HG02840 (cell line): ENCODE measurements at regions not wholly inside any gene's neighbourhood (a gene's known extent, or its start where the extent isn't known, plus 50 kb on each side); places are given as distances from the start of the nearest gene placed in this dataset.

Source experiments
- ATAC-seq: cut with Tn5 transposase; IDR thresholded peaks from one replicate; pipeline ENCODE4 v1.9.1; 2021; ENCODE audit warnings: mild to moderate bottlenecking, moderate library complexity, moderate number of reproducible peaks; ENCODE audit not compliant: unreplicated experiment, low FRiP score

- ATAC-seq = no peak
These were observed 116.2 kb downstream of the NSUN3 start for GRCh38 chr3:94179059-94179458.

GRCh38 chr3:94183551-94183950 is 120.7 kb downstream of the NSUN3 start:
- ATAC-seq = no peak

GRCh38 chr3:94184781-94185180 is 121.9 kb downstream of the NSUN3 start:
- no peak for ATAC-seq

- ATAC-seq = no peak
These were observed 122.9 kb downstream of the NSUN3 start for GRCh38 chr3:94185753-94186152.

- no peak for ATAC-seq
These were observed 124.8 kb downstream of the NSUN3 start for GRCh38 chr3:94187697-94188096.

GRCh38 chr3:94195381-94195780 is 132.5 kb downstream of the NSUN3 start:
- ATAC-seq = no peak

GRCh38 chr3:94206291-94206690 is 143.4 kb downstream of the NSUN3 start:
- ATAC-seq = no peak

- no peak for ATAC-seq
These were observed 147.4 kb downstream of the NSUN3 start for GRCh38 chr3:94210256-94210655.

GRCh38 chr3:94217406-94217805 is 154.5 kb downstream of the NSUN3 start:
- no peak for ATAC-seq

GRCh38 chr3:94220426-94220825 is 157.6 kb downstream of the NSUN3 start:
- ATAC-seq = no peak

- ATAC-seq = no peak
These were observed 159.0 kb downstream of the NSUN3 start for GRCh38 chr3:94221829-94222228.

GRCh38 chr3:94225148-94225865 is 162.4 kb downstream of the NSUN3 start:
- no peak for ATAC-seq

- no peak for ATAC-seq
These were observed 163.2 kb downstream of the NSUN3 start for GRCh38 chr3:94226078-94226477.

GRCh38 chr3:94232921-94233320 is 170.1 kb downstream of the NSUN3 start:
- no peak for ATAC-seq

GRCh38 chr3:94234177-94234788 is 171.4 kb downstream of the NSUN3 start:
- no peak for ATAC-seq

- ATAC-seq = no peak
These were observed 179.1 kb downstream of the NSUN3 start for GRCh38 chr3:94241986-94242385.

GRCh38 chr3:94246171-94246570 is 183.3 kb downstream of the NSUN3 start:
- ATAC-seq = no peak

GRCh38 chr3:94248042-94248441 is 185.2 kb downstream of the NSUN3 start:
- ATAC-seq = no peak

GRCh38 chr3:94249491-94250079 is 186.7 kb downstream of the NSUN3 start:
- no peak for ATAC-seq

GRCh38 chr3:94251566-94251965 is 188.7 kb downstream of the NSUN3 start:
- no peak for ATAC-seq

GRCh38 chr3:94252316-94252715 is 189.5 kb downstream of the NSUN3 start:
- no peak for ATAC-seq
